ENCODE measurements at regions not wholly inside any gene's neighbourhood (a gene's known extent, or its start where the extent isn't known, plus 50 kb on each side); places are given as distances from the start of the nearest gene placed in this dataset.

DNA sequence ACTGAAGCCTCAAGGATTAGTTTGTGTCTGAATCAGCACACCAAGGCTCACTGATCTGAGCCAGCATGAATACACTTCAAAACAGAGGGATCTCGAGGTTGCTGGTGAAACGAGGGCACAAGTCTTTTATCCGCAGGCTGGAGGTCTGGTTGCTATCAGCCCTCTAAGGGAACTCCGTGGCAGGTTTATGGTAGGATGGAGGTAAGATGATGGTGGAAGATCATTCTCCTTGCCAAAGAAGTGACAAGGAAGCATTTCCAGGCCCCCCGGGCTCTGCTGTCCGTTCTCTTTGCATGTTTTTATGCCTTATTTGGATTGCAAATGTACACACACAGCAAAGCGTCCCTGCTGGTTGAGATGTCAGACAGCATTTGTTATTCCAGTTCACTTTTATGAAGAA lies 268.3 kb downstream of the ARHGAP12 start:
- 67% methylated on average over 1 of the region's 7 CpGs; no CpG with 5 or more reads in 1 of the 2 experiments for WGBS, 2 experiments (ENCODE audit: extremely low coverage in 2 of 2, insufficient read length in 1 of 2)
- Histone ChIP-seq H3K18ac (ENCODE audit: low read depth, low read length) (no peak overlapping the region), H2BK15ac (ENCODE audit: low read depth, low read length) (no peak overlapping the region), H3K27ac (ENCODE audit: insufficient read depth, low read length) (no peak overlapping the region), H3K4me1 (ENCODE audit: control insufficient read depth, insufficient read depth, low read length) (no peaks in the 10 kb centered on the region), H3K79me1 (ENCODE audit: low read depth in 1 of 2, low read length in 2 of 2) (no peaks in the 10 kb centered on the region), H3K9me1 (ENCODE audit: insufficient read depth, low read length) (no peaks in the 10 kb centered on the region), H2AK9ac (replicated peaks; ENCODE audit: low read depth, low read length, poor library complexity) (no peak overlapping the region), H3K23ac (ENCODE audit: low read depth, low read length) (no peak overlapping the region), H4K8ac (ENCODE audit: low read depth in 2 of 2, low read length in 2 of 2) (no peak overlapping the region), H3K4me3 (ENCODE audit: insufficient read depth, low read depth, low read length) (no peak overlapping the region), H3K9me3 (ENCODE audit: control insufficient read depth, insufficient read depth, low read length) (no peaks in the 10 kb centered on the region), H3K9ac (ENCODE audit: low read depth, low read length) (no peak overlapping the region), H3K36me3 (ENCODE audit: control insufficient read depth, insufficient read depth, low read length) (no peaks in the 10 kb centered on the region), H3K4ac (ENCODE audit: low read depth, low read length) (no peak overlapping the region), H3K4me2 (ENCODE audit: low read depth, low read length) (no peak overlapping the region), H3K14ac (replicated peaks; ENCODE audit: low read depth, low read length) (no peak overlapping the region), H3K27me3 (ENCODE audit: control insufficient read depth, insufficient read depth, low read length) (no peaks in the 10 kb centered on the region), H2BK20ac (ENCODE audit: low read depth, low read length) (no peak overlapping the region), H4K20me1 (ENCODE audit: insufficient read depth, low read length) (no peaks in the 10 kb centered on the region), H2AFZ (replicated peaks; ENCODE audit: low read length, poor library complexity) (no peak overlapping the region), H4K5ac (ENCODE audit: low read depth, low read length) (no peak overlapping the region), H2BK120ac (ENCODE audit: low read depth, low read length) (no peak overlapping the region), H2AK5ac (ENCODE audit: low read depth, low read length) (no peak overlapping the region), H2BK5ac (ENCODE audit: low read depth, low read length, poor library complexity, severe bottlenecking) (no peak overlapping the region), H4K91ac (ENCODE audit: insufficient read depth, low read depth, low read length) (no peak overlapping the region), H3K56ac (ENCODE audit: extremely low read depth, insufficient read depth, low read length) (no peak overlapping the region)
- DNase-seq (no peak), ATAC-seq (ENCODE audit: low read depth) (no peak)
- TF ChIP-seq NFE2L2 (IDR thresholded peaks at IDR 0.05; ENCODE audit: low read depth, low read length) (no peak), MXI1 (IDR thresholded peaks at IDR 0.05; ENCODE audit: borderline replicate concordance, low read depth, low read length) (no peak), MAFK (IDR thresholded peaks at IDR 0.05; ENCODE audit: low read depth, low read length) (no peak), BHLHE40 (IDR thresholded peaks at IDR 0.05; ENCODE audit: low read depth, low read length) (no peak), FOS (IDR thresholded peaks at IDR 0.05; ENCODE audit: low read depth, low read length) (no peak), RCOR1 (IDR thresholded peaks at IDR 0.05; ENCODE audit: insufficient replicate concordance, low read length) (no peak), CHD1 (IDR thresholded peaks at IDR 0.05; ENCODE audit: low read depth, low read length) (no peak), RFX5 (IDR thresholded peaks at IDR 0.05; ENCODE audit: low read depth, low read length) (no peak), CEBPB (IDR thresholded peaks at IDR 0.05; ENCODE audit: low read depth, low read length) (no peak), RAD21 (IDR thresholded peaks at IDR 0.05; ENCODE audit: low read length) (no peak), SMC3 (IDR thresholded peaks at IDR 0.05; ENCODE audit: low read depth, low read length) (no peak)
- TF ChIP-seq, protein P1, sequence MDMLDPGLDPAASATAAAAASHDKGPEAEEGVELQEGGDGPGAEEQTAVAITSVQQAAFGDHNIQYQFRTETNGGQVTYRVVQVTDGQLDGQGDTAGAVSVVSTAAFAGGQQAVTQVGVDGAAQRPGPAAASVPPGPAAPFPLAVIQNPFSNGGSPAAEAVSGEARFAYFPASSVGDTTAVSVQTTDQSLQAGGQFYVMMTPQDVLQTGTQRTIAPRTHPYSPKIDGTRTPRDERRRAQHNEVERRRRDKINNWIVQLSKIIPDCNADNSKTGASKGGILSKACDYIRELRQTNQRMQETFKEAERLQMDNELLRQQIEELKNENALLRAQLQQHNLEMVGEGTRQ (IDR thresholded peaks at IDR 0.05; ENCODE audit: low read depth, low read length): no peak
- TF ChIP-seq, protein P2, sequence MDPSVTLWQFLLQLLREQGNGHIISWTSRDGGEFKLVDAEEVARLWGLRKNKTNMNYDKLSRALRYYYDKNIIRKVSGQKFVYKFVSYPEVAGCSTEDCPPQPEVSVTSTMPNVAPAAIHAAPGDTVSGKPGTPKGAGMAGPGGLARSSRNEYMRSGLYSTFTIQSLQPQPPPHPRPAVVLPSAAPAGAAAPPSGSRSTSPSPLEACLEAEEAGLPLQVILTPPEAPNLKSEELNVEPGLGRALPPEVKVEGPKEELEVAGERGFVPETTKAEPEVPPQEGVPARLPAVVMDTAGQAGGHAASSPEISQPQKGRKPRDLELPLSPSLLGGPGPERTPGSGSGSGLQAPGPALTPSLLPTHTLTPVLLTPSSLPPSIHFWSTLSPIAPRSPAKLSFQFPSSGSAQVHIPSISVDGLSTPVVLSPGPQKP (IDR thresholded peaks at IDR 0.05; ENCODE audit: borderline replicate concordance, low read depth, low read length): no peak
- TF ChIP-seq, protein P3, sequence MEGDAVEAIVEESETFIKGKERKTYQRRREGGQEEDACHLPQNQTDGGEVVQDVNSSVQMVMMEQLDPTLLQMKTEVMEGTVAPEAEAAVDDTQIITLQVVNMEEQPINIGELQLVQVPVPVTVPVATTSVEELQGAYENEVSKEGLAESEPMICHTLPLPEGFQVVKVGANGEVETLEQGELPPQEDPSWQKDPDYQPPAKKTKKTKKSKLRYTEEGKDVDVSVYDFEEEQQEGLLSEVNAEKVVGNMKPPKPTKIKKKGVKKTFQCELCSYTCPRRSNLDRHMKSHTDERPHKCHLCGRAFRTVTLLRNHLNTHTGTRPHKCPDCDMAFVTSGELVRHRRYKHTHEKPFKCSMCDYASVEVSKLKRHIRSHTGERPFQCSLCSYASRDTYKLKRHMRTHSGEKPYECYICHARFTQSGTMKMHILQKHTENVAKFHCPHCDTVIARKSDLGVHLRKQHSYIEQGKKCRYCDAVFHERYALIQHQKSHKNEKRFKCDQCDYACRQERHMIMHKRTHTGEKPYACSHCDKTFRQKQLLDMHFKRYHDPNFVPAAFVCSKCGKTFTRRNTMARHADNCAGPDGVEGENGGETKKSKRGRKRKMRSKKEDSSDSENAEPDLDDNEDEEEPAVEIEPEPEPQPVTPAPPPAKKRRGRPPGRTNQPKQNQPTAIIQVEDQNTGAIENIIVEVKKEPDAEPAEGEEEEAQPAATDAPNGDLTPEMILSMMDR (conservative IDR thresholded peaks at IDR 0.05; ENCODE audit: low read depth, low read length): no peak
- CTCF ChIA-PET: no interaction called here
- dilution Hi-C loops (cut with HindIII; ENCODE audit: low sequenced_read_pairs, unreplicated experiment): no loop called here
- intact Hi-C loops (cut with micrococcal nuclease): no loop called here
- BruUV-seq (replicated peaks): no TSS peak
- in situ Hi-C loops (cut with MboI; ENCODE audit: low sequenced_read_pairs): no loop called here
- POLR2A ChIA-PET (ENCODE audit: unreplicated experiment): no interaction called here
